ENCODE measurements at regions not wholly inside any gene's neighbourhood (a gene's known extent, or its start where the extent isn't known, plus 50 kb on each side); places are given as distances from the start of the nearest gene placed in this dataset.
"Not testable (repeated sequence)": the region's sequence is repeated elsewhere in the genome, so short reads cannot be mapped to it uniquely, and the experiment has no call there.

DNA sequence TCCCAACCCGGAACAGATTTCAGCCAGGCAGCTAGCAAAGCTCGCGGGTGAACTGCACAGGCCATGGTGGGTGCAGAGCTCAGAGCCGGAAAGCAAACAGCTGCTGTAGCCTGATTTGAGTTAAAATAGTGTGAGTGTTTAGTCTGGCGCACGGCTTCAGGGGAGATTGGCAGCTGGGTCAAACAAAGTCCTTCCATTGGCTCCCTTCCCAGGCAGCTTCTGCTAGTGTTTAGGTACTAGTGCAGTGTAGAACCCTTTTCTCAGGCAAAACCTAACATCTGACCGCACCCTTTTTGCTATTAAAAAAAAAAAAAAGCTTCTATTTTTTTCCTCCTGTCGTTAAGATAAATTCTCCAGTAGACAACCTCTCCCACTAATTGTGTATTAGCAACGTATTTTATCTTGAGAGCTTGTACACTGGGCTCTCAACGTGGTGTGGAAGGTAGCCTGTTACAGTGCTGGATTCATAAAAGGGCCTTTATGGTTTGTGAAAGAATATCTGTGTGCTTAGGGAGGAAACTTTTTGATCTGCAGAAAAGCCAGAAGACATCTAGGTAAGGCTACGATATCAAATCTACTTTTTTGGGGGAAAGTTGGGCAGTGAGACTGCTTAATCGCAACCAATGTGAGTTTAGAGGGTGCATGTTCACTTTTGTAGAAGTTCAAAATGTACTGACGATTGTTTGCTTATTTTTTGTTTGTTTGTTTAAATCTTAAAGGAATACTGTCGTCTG, 689.6 kb downstream of the USP25 start:
- intact Hi-C loops (cut with DNase I, micrococcal nuclease) = no loop called here
- ATAC-seq (peak; percentile 18), DNase-seq (peak; percentile 13 to 32)

- no peak for ATAC-seq
- intact Hi-C loops (cut with DNase I, micrococcal nuclease) = no loop called here
- DNase-seq = no peak
Observed at GRCh38 chr21:16420031-16420724, 690.4 kb downstream of the USP25 start.

DNA sequence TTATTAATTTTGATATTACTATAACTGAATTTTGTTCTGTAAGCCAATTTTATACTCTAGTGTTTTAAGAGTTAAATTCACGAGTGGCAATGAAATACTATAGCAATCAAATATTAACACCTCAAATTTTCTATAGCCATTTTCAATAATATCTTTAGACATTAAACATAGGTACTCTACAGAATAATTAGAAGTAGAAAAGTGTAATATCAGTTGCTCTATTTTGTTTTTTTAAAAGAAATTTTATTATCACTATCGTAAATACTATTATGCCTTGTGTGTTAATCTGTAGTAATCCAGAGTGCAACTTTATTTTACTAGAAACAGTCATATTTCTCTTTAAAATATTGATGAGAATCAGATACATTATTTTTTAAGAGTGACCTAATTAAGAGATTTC, 691.2 kb downstream of the USP25 start:
- no peak for ATAC-seq
- no peak for DNase-seq
- intact Hi-C loops (cut with DNase I, micrococcal nuclease) = no loop called here

- intact Hi-C loops (cut with DNase I, micrococcal nuclease) = no loop called here
- DNase-seq (no peak), ATAC-seq (no peak)
Observed at GRCh38 chr21:16421965-16422364, 692.2 kb downstream of the USP25 start.

- no peak for DNase-seq
- ATAC-seq = no peak
- intact Hi-C loops (cut with DNase I, micrococcal nuclease) = no loop called here
Observed at GRCh38 chr21:16422702-16423101, 692.9 kb downstream of the USP25 start.

- no peak for DNase-seq
- intact Hi-C loops (cut with DNase I, micrococcal nuclease) = no loop called here
- ATAC-seq = no peak
Observed at GRCh38 chr21:16423921-16424320, 694.1 kb downstream of the USP25 start.

DNA sequence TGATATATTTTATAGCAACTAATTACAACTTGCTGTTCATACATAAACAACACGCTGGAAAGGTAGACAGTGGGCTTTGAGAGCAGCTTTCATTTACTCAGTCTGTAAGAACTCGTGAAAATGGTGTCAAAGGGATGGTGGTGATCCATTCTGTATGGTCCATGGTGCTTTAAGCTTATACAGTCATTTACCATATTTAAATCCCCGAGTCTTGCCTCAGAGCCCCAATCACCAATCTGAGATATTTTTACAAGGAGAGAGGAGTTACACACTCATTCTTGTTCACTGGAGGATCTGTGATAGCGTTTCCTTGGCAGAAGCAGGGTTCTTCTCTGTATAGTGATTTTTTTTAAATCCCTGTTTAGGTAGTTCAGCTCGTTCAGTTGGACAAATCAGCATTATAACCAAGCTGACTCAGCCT, 694.6 kb downstream of the USP25 start:
- intact Hi-C loops (cut with DNase I, micrococcal nuclease) = no loop called here
- ATAC-seq (no peak), DNase-seq (no peak)

DNA sequence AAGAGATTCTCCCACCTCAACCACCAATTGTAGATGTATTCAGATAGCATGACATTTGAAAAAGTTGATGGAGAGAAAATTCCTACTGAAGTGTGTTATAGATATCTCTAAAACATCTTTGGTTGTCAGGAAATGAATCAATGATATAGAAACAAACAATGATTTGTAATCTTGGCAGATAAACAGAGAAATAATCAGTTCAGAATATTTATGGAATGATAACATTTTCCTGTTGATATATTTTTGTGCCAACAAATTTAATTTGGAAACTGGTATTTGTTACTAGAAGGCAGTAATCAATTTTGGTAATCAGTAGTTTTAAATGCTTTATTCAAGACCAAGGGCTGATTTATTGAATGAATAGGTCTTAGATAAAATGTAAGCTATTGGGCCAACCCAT, 695.6 kb downstream of the USP25 start:
- no peak for DNase-seq

DNA sequence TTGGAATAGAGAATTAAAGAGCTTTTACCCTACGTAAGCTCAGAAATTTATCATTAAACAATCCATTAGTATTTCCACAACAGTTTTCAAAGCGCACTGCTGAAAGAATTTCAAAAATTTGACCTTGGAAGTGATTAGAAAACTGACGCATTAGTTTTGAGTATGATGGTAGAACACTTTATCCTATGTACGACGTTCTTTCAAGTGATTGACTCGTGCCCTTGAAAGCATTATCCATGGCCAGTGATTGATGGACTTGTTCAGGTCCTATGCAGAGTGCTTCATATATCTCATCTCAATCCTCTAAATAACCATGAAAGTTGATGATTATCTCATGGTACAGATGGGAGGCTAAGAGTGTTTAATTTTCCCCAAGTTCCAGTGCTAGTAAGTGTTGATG, 697.2 kb downstream of the USP25 start:
- ATAC-seq = no peak
- intact Hi-C loops (cut with DNase I, micrococcal nuclease) = no loop called here
- DNase-seq = no peak

More for the DNA sequence above, 695.6 kb downstream of the USP25 start:
- intact Hi-C loops (cut with DNase I, micrococcal nuclease) = no loop called here
- ATAC-seq = no peak

- DNase-seq = no peak
- no peak for ATAC-seq
- intact Hi-C loops (cut with DNase I, micrococcal nuclease) = no loop called here
Observed at GRCh38 chr21:16427587-16428087, 697.9 kb downstream of the USP25 start.

DNA sequence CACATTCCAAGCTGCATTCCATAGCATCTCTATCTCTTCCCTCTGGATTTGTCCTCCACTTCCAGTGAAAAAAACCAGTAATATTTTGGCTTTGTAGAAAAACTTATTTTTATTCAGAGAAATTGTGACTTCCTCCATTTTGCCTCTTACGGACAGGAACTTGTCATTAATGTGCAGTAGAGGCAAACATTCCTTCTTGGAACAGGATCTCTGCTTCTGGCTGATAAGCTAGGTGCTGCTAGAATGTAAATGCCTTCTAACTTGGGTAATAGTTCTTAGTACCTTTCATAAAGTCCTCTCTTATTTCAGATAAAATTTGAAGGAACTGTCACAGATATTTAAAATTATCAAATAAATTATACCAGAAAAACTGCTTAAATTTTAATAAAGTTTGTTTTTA, 707.8 kb downstream of the USP25 start:
- no peak for DNase-seq
- intact Hi-C loops (cut with DNase I, micrococcal nuclease) = no loop called here
- ATAC-seq = no peak

- intact Hi-C loops (cut with DNase I, micrococcal nuclease) = no loop called here
- DNase-seq (no peak), ATAC-seq (no peak)
Observed at GRCh38 chr21:16438761-16439160, 709.0 kb downstream of the USP25 start.

GRCh38 chr21:16441789-16442188, 712.0 kb downstream of the USP25 start:
- intact Hi-C loops (cut with DNase I, micrococcal nuclease) = no loop called here
- ATAC-seq (no peak), DNase-seq (no peak)

DNA sequence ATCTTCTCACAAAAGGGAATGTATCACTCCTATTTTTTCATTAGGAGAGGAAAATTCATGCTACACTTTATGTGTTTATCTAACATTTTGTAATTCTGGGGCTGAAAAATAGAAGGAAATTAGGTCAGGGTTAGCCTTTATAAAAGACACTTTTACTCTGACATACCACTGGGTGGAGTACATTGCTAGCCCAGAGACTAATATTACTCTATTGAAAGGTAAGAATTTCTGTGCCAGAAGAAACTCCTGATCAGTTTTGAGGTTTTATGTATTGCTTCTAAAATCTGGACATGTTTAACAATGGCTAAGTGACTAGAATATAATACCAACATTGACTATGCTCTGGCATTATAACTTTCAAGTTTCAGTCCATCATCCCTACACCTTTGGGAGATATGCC, 724.6 kb downstream of the USP25 start:
- DNase-seq (no peak), ATAC-seq (no peak)
- intact Hi-C loops (cut with DNase I, micrococcal nuclease) = no loop called here

DNA sequence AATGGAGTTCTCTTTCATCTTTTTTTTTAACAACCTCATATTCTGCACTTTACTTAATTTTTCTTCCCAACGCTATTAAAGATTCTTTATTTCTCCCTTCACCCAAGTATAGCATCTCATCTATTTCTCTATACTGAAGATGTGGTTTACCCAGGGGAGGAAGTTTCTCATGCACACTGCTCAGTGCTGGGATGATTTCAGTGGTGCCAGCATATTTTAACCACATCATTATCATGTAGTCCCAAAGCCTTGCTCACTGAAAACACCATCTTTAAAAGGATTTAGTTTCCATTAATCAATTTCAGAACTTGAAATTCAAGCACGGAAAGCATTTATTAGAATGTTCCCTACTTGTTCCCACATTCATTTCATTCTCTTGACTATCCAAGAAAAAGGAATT, 725.7 kb downstream of the USP25 start:
- DNase-seq (no peak), ATAC-seq (no peak)
- intact Hi-C loops (cut with DNase I, micrococcal nuclease) = no loop called here

- DNase-seq = no peak
- no peak for ATAC-seq
- intact Hi-C loops (cut with DNase I, micrococcal nuclease) = no loop called here
Observed at GRCh38 chr21:16455978-16456377, 726.2 kb downstream of the USP25 start.

- no peak for ATAC-seq
- intact Hi-C loops (cut with DNase I, micrococcal nuclease) = no loop called here
- DNase-seq = no peak
Observed at GRCh38 chr21:16457498-16457897, 727.7 kb downstream of the USP25 start.

DNA sequence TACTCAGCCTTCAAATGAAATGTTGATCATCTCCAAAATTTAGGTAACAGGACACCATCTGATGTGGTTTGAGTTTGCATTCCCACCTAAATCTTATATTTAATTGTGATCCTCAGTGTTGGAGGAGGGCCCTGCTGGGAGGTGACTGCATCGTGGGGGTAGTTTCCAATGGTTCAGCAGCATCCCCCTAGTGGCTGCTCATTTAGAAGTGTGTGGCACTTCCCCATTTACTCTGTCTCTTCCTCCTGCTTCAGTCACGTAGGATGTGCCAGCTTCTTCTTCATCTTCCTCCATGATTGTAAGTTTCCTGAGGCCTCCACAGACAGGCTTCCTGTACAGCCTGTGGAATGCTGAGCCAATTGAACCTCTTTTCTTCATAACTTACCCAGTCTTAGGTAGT, 731.2 kb downstream of the USP25 start:
- ATAC-seq = no peak
- intact Hi-C loops (cut with DNase I, micrococcal nuclease) = no loop called here

DNA sequence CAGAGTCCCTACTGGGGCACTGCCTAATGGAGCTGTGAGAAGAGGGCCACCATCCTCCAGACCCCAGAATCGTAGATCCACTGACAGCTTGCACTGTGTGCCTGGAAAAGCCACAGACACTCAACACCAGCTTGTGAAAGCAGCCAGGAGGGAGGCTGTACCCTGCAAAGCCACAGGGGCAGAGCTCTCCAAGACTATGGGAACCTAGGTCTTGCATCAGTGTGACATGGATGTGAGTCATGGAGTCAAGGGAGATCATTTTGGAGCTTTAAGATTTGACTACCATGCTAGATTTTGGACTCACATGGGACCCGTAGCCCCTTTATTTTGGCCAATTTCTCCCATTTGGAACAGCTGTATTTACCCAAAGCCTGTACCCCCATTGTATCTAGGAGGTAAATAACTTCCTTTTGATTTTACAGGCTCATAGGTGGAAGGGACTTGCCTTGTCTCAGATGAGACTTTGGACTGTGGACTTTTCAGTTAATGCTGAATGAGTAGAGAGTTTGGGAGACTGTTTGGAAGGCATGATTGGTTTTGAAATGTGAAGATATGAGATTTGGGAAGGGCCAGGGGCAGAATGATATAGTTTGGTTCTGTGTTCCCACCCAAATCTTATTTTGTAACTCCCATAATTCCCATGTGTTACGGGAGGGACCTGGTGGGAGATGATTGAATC, 734.6 kb downstream of the USP25 start:
- ATAC-seq; intact Hi-C loops (cut with DNase I, micrococcal nuclease); DNase-seq: not testable (repeated sequence)

More for the DNA sequence above, 731.2 kb downstream of the USP25 start:
- no peak for DNase-seq

DNA sequence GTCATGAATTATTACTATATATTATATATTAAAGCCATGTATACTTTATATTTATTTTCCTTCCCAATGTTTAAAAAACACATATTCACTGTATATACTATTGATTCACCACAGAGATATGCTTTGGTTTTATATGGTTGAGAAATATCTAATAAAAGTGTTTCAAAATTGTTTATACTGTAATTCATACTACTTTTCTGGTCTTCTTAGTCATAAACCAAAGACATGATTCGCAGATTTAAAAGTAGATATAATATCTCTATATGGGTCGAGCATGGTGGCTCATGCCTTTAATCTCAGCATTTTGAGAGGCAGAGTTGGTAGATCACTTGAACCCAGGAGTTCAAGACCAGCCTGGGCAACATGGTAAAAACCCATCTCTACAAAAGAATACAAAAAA, 738.4 kb downstream of the USP25 start:
- ATAC-seq (no peak), DNase-seq (no peak)
- intact Hi-C loops (cut with DNase I, micrococcal nuclease) = no loop called here
